H9 (cell line): ENCODE measurements at regions not wholly inside any gene's neighbourhood (a gene's known extent, or its start where the extent isn't known, plus 50 kb on each side); places are given as distances from the start of the nearest gene placed in this dataset.

Experiments
- DNase-seq: peaks from one replicate; pipeline ENCODE4 v3.0.0-alpha.2; 2017
- H2AFZ ChIP-seq: one replicate; pipeline ENCODE4 v1.6.1; 2013; ENCODE audit warnings: mild to moderate bottlenecking, low read length, control low read depth, moderate library complexity
- H2AK5ac ChIP-seq: 2 replicates; pipeline ENCODE4 v1.6.1; 2013; ENCODE audit warnings: low read length, control low read depth, mixed read lengths; ENCODE audit not compliant: insufficient read length
- H2BK120ac ChIP-seq: one replicate; pipeline ENCODE4 v1.6.1; 2013; ENCODE audit warnings: low read depth, mild to moderate bottlenecking, low read length, control low read depth, inconsistent platforms; ENCODE audit not compliant: poor library complexity, severe bottlenecking
- H2BK12ac ChIP-seq: 2 replicates; pipeline ENCODE4 v1.6.1; 2013; ENCODE audit warnings: low read length, control low read depth, mixed read lengths, low read depth; ENCODE audit not compliant: insufficient read length
- H2BK15ac ChIP-seq: 2 replicates; pipeline ENCODE4 v1.6.1; 2013; ENCODE audit warnings: low read depth, low read length, control low read depth
- H2BK20ac ChIP-seq: one replicate; pipeline ENCODE4 v1.6.1; 2013; ENCODE audit warnings: low read depth, mild to moderate bottlenecking, low read length, control low read depth, inconsistent platforms; ENCODE audit not compliant: poor library complexity, severe bottlenecking
- H2BK5ac ChIP-seq: 2 replicates; pipeline ENCODE4 v1.6.1; 2013; ENCODE audit warnings: low read length, control low read depth, mixed read lengths; ENCODE audit not compliant: insufficient read length
- H3K14ac ChIP-seq: 2 replicates; pipeline ENCODE4 v1.6.1; 2013; ENCODE audit warnings: low read length, control low read depth; ENCODE audit not compliant: insufficient read depth
- H3K18ac ChIP-seq: 2 replicates; pipeline ENCODE4 v1.6.1; 2013; ENCODE audit warnings: low read depth, mild to moderate bottlenecking, mixed read lengths, low read length, control low read depth; ENCODE audit not compliant: insufficient read length
- H3K23ac ChIP-seq: 2 replicates; pipeline ENCODE4 v1.6.1; 2013; ENCODE audit warnings: low read length, control low read depth, mixed read lengths, low read depth; ENCODE audit not compliant: insufficient read length
- H3K23me2 ChIP-seq: 2 replicates; pipeline ENCODE4 v1.6.1; 2013; ENCODE audit warnings: low read depth, mild to moderate bottlenecking, mixed read lengths, low read length, control low read depth; ENCODE audit not compliant: insufficient read length, poor library complexity, severe bottlenecking
- H3K27ac ChIP-seq: 2 replicates; pipeline ENCODE4 v1.5.1; 2013; ENCODE audit warnings: low read length, control low read depth, mixed read lengths, low read depth; ENCODE audit not compliant: insufficient read length
- H3K27me3 ChIP-seq: 2 replicates; pipeline ENCODE4 v1.6.1; 2013; ENCODE audit warnings: low read length, control low read depth, inconsistent platforms; ENCODE audit not compliant: insufficient read depth
- H3K4ac ChIP-seq: 2 replicates; pipeline ENCODE4 v1.6.1; 2013; ENCODE audit warnings: low read depth, mild to moderate bottlenecking, control low read depth, inconsistent platforms, low read length, moderate library complexity
- H3K4me1 ChIP-seq: 2 replicates; pipeline ENCODE4 v1.6.1; 2013; ENCODE audit warnings: low read length, control low read depth, inconsistent platforms; ENCODE audit not compliant: insufficient read depth
- H3K4me2 ChIP-seq: 2 replicates; pipeline ENCODE4 v1.6.1; 2013; ENCODE audit warnings: low read length, control low read depth, mixed read lengths; ENCODE audit not compliant: insufficient read length, insufficient read depth
- H3K56ac ChIP-seq: 2 replicates; pipeline ENCODE4 v1.6.1; 2013; ENCODE audit warnings: low read depth, mild to moderate bottlenecking, mixed read lengths, low read length, control low read depth; ENCODE audit not compliant: insufficient read length
- H3K79me1 ChIP-seq: 2 replicates; pipeline ENCODE4 v1.6.1; 2013; ENCODE audit warnings: low read depth, mild to moderate bottlenecking, moderate library complexity, low read length, control low read depth, inconsistent platforms; ENCODE audit not compliant: insufficient read depth, poor library complexity, severe bottlenecking
- H3K79me2 ChIP-seq: 2 replicates; pipeline ENCODE4 v1.6.1; 2013; ENCODE audit warnings: low read length, control low read depth, inconsistent platforms; ENCODE audit not compliant: insufficient read depth
- H3K9ac ChIP-seq: 2 replicates; pipeline ENCODE4 v1.6.1; 2013; ENCODE audit warnings: low read length, control low read depth, mixed read lengths; ENCODE audit not compliant: insufficient read length; ENCODE audit errors: extremely low read depth
- H3K9me3 ChIP-seq: one replicate; pipeline ENCODE4 v1.6.1; 2013; ENCODE audit warnings: low read depth, low read length, inconsistent platforms; ENCODE audit not compliant: control insufficient read depth
- H3T11ph ChIP-seq: one replicate; pipeline ENCODE4 v1.6.1; 2013; ENCODE audit warnings: mild to moderate bottlenecking, low read length, control low read depth, inconsistent platforms
- H4K20me1 ChIP-seq: one replicate; pipeline ENCODE4 v1.6.1; 2013; ENCODE audit not compliant: control insufficient read depth, insufficient read length, insufficient read depth
- H4K5ac ChIP-seq: 2 replicates; pipeline ENCODE4 v1.6.1; 2013; ENCODE audit warnings: low read depth, mild to moderate bottlenecking, mixed read lengths, low read length, control low read depth; ENCODE audit not compliant: insufficient read length
- H4K8ac ChIP-seq: replicated peaks from 2 replicates; pipeline ENCODE4 v1.6.1; 2013; ENCODE audit warnings: low read length, control low read depth, mixed read lengths, low read depth; ENCODE audit not compliant: insufficient read length
- H4K91ac ChIP-seq: 2 replicates; pipeline ENCODE4 v1.6.1; 2013; ENCODE audit warnings: low read depth, mild to moderate bottlenecking, moderate library complexity, mixed read lengths, low read length, control low read depth; ENCODE audit not compliant: insufficient read length
- H3K27ac Mint-ChIP-seq, 3 experiments: 2 replicates in 2 of 3; 3 replicates in 1 of 3; pipeline ENCODE4 v1.8.0; 2020 to 2021; ENCODE audit warnings: mixed read lengths in 3 of 3, mild to moderate bottlenecking in 1 of 3, moderate library complexity in 1 of 3
- H3K27me3 Mint-ChIP-seq: 2 replicates; pipeline ENCODE4 v1.8.0; 2021; ENCODE audit warnings: low read depth, mild to moderate bottlenecking, moderate library complexity, mixed read lengths
- H3K36me3 Mint-ChIP-seq, 3 experiments: 2 replicates in 2 of 3; 3 replicates in 1 of 3; pipeline ENCODE4 v1.8.0; 2020 to 2021; ENCODE audit warnings: low read depth in 3 of 3, mixed read lengths in 3 of 3; ENCODE audit not compliant: insufficient read depth in 1 of 3
- H3K4me1 Mint-ChIP-seq, 2 experiments: 2 replicates each; pipeline ENCODE4 v1.8.0; 2020; ENCODE audit warnings: mixed read lengths in 2 of 2
- H3K4me3 Mint-ChIP-seq, 2 experiments: 2 replicates in 1 of 2; 3 replicates in 1 of 2; pipeline ENCODE4 v1.8.0; 2020 to 2021; ENCODE audit warnings: mild to moderate bottlenecking in 2 of 2, mixed read lengths in 2 of 2, moderate library complexity in 1 of 2
- H3K9me3 Mint-ChIP-seq, 2 experiments: 2 replicates in 1 of 2; 3 replicates in 1 of 2; pipeline ENCODE4 v1.8.0; 2020; ENCODE audit warnings: mild to moderate bottlenecking in 2 of 2, mixed read lengths in 2 of 2, moderate library complexity in 1 of 2
- WGBS: extraction: QIAGEN DNeasy Blood & Tissue Kit; methylation state at CpG from one replicate; pipeline ENCODE4 v1.1.7; 2013; ENCODE audit warnings: missing lambda C conversion rate, low lambda C conversion rate, mixed read lengths; ENCODE audit not compliant: insufficient read length; ENCODE audit errors: extremely low coverage; 5-methylcytosine and 5-hydroxymethylcytosine counted together
- TF ChIP-seq, protein P1 (sequence below): fragments of 200-600 bp; sonication (generic); conservative IDR thresholded peaks from 3 replicates; pipeline ENCODE4 v1.8.0; 2021; ENCODE audit warnings: antibody characterized with exemption, mild to moderate bottlenecking

DNA sequence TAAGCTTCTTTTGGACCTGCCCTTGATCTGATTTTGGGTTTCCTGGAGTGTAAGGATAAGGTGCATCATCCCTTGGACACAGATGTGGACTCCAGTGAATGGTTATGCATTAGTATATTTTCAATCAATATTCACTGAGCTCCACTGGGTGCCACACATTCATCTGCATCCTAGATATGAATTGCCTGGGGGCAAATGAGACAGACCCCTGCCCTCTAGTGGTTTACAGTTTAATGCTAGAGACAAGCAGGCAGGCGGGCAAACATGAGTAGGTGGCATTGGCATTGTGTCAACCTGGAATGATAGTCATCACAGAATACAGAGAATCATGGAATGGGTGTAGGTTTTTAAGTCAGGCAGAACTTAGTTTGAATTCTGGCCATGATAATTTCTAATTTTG lies 252.5 kb upstream of the SOX14 start:
- no peaks in the 10 kb centered on the region for H3K4me1 ChIP-seq
- H2BK20ac ChIP-seq = no peak overlapping the region
- H3K4me1 Mint-ChIP-seq = peaks cover 4 to 7% of the 10 kb centered on the region in 2 experiments; a peak in 3 of 4 replicates
- H3K56ac ChIP-seq = no peak overlapping the region
- H4K20me1 ChIP-seq = no peaks in the 10 kb centered on the region
- no peak overlapping the region for H3K27ac ChIP-seq
- H2AFZ ChIP-seq = no peak overlapping the region
- H3K4me3 Mint-ChIP-seq = no peak overlapping the region
- H3K18ac ChIP-seq = no peak overlapping the region
- H4K91ac ChIP-seq = no peak overlapping the region
- H3K9me3 Mint-ChIP-seq = no peaks in the 10 kb centered on the region; a peak in 1 of 5 replicates
- H4K8ac ChIP-seq = no peak overlapping the region
- H3K9ac ChIP-seq = no peak overlapping the region
- no peak overlapping the region for H3K14ac ChIP-seq
- H3K9me3 ChIP-seq = no peaks in the 10 kb centered on the region
- peak overlapping the region in 1 of 3 experiments; percentile 14; a peak in 1 of 7 replicates for H3K27ac Mint-ChIP-seq
- no peak overlapping the region for H2BK5ac ChIP-seq
- no peak overlapping the region for H2BK15ac ChIP-seq
- no peak overlapping the region for H4K5ac ChIP-seq
- no peaks in the 10 kb centered on the region for H3K27me3 Mint-ChIP-seq
- no peaks in the 10 kb centered on the region for H3K36me3 Mint-ChIP-seq
- no peak overlapping the region for H3K23ac ChIP-seq
- TF ChIP-seq, protein P1, sequence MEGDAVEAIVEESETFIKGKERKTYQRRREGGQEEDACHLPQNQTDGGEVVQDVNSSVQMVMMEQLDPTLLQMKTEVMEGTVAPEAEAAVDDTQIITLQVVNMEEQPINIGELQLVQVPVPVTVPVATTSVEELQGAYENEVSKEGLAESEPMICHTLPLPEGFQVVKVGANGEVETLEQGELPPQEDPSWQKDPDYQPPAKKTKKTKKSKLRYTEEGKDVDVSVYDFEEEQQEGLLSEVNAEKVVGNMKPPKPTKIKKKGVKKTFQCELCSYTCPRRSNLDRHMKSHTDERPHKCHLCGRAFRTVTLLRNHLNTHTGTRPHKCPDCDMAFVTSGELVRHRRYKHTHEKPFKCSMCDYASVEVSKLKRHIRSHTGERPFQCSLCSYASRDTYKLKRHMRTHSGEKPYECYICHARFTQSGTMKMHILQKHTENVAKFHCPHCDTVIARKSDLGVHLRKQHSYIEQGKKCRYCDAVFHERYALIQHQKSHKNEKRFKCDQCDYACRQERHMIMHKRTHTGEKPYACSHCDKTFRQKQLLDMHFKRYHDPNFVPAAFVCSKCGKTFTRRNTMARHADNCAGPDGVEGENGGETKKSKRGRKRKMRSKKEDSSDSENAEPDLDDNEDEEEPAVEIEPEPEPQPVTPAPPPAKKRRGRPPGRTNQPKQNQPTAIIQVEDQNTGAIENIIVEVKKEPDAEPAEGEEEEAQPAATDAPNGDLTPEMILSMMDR = peak; percentile 46
- no peaks in the 10 kb centered on the region for H3K23me2 ChIP-seq
- H2BK12ac ChIP-seq = no peak overlapping the region
- H3K27me3 ChIP-seq = no peaks in the 10 kb centered on the region
- no peak overlapping the region for H2AK5ac ChIP-seq
- no peaks in the 10 kb centered on the region for H3K79me2 ChIP-seq
- no peak overlapping the region for H3K4me2 ChIP-seq
- H3K4ac ChIP-seq = no peak overlapping the region
- no peak overlapping the region for H3T11ph ChIP-seq
- no CpG with 5 or more reads among the region's 1 CpG for WGBS
- DNase-seq = no peak
- H2BK120ac ChIP-seq = no peak overlapping the region
- no peaks in the 10 kb centered on the region for H3K79me1 ChIP-seq
